MM.1S (cell line): ENCODE measurements at regions not wholly inside any gene's neighbourhood (a gene's known extent, or its start where the extent isn't known, plus 50 kb on each side); places are given as distances from the start of the nearest gene placed in this dataset.

ENCODE experiments used
- EZH2 ChIP-seq: fragments of 300-600 bp; sonication (generic); optimal IDR thresholded peaks from 2 replicates; pipeline ENCODE3; 2017; ENCODE audit warnings: low read depth, mild to moderate bottlenecking, antibody characterized with exemption, low read length, mixed read lengths
- TF ChIP-seq, protein P1 (sequence below): fragments of 300-600 bp; sonication (generic); IDR thresholded peaks from 2 replicates; pipeline ENCODE4 v1.5.1; 2016; ENCODE audit warnings: antibody characterized with exemption, low read length, mixed read lengths

DNA sequence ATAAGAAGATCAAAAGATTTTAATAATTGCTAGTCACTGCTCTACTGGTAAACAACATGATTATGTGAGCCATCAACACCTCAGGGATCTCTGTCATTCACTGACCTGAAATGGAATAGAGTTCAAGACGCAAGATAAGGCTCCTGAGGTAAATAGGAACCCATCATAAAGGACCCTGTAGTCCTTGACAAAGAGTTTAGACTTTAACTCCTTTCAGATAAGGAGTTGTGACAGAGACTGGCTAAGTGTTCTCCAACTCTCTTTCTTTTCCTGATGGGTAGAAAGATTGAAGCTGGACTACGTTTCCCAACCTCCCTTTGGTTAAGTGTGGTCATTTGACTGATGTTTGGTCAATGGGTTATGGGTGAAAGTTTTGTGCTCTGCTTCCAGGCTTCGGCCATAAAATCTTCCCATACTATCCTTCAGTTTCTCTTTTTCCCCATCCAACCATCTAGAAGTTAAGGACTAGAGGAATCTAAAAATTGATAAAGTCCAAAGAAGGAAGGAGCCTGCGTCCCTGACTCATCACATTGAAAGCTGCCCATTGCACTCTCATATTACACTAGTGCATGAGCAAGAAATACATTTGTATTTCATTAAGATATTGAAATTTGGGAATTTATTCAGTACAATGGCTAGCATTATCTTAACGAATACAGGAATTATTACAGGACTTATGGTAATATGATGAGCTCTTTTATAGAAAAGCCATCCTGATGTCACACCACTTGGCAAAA is 293.7 kb upstream of the ACVR2A start:
- TF ChIP-seq, protein P1, sequence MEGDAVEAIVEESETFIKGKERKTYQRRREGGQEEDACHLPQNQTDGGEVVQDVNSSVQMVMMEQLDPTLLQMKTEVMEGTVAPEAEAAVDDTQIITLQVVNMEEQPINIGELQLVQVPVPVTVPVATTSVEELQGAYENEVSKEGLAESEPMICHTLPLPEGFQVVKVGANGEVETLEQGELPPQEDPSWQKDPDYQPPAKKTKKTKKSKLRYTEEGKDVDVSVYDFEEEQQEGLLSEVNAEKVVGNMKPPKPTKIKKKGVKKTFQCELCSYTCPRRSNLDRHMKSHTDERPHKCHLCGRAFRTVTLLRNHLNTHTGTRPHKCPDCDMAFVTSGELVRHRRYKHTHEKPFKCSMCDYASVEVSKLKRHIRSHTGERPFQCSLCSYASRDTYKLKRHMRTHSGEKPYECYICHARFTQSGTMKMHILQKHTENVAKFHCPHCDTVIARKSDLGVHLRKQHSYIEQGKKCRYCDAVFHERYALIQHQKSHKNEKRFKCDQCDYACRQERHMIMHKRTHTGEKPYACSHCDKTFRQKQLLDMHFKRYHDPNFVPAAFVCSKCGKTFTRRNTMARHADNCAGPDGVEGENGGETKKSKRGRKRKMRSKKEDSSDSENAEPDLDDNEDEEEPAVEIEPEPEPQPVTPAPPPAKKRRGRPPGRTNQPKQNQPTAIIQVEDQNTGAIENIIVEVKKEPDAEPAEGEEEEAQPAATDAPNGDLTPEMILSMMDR, result no peak
- TF ChIP-seq EZH2, result no peak
